ENCODE measurements at regions not wholly inside any gene's neighbourhood (a gene's known extent, or its start where the extent isn't known, plus 50 kb on each side); places are given as distances from the start of the nearest gene placed in this dataset.
"Not testable (repeated sequence)": the region's sequence is repeated elsewhere in the genome, so short reads cannot be mapped to it uniquely, and the experiment has no call there.

- no peak for DNase-seq (ENCODE audit: low read depth)
Observed at GRCh38 chr18:71362140-71362539, 1073.3 kb downstream of the SOCS6 start.

GRCh38 chr18:71355599-71355998, 1066.8 kb downstream of the SOCS6 start:
- not testable (repeated sequence) for DNase-seq (ENCODE audit: low read depth)

- no peak for DNase-seq (ENCODE audit: low read depth)
Observed at GRCh38 chr18:71352618-71353017, 1063.8 kb downstream of the SOCS6 start.

- DNase-seq (ENCODE audit: low read depth) = no peak
Observed at GRCh38 chr18:71336576-71337210, 1047.8 kb downstream of the SOCS6 start.

- DNase-seq (ENCODE audit: low read depth) = no peak
Observed at GRCh38 chr18:71329563-71329962, 1040.7 kb downstream of the SOCS6 start.

- DNase-seq (ENCODE audit: low read depth) = no peak
Observed at GRCh38 chr18:71329114-71329513, 1040.3 kb downstream of the SOCS6 start.

GRCh38 chr18:71327850-71328249, 1039.0 kb downstream of the SOCS6 start:
- no peak for DNase-seq (ENCODE audit: low read depth)

- no peak for DNase-seq (ENCODE audit: low read depth)
Observed at GRCh38 chr18:71327441-71327840, 1038.6 kb downstream of the SOCS6 start.

GRCh38 chr18:71326826-71327225, 1038.0 kb downstream of the SOCS6 start:
- no peak for DNase-seq (ENCODE audit: low read depth)

GRCh38 chr18:71324356-71324755, 1035.5 kb downstream of the SOCS6 start:
- DNase-seq (ENCODE audit: low read depth) = no peak

GRCh38 chr18:71322201-71322600, 1033.4 kb downstream of the SOCS6 start:
- no peak for DNase-seq (ENCODE audit: low read depth)

- DNase-seq (ENCODE audit: low read depth) = no peak
Observed at GRCh38 chr18:71321319-71321718, 1032.5 kb downstream of the SOCS6 start.

- no peak for DNase-seq (ENCODE audit: low read depth)
Observed at GRCh38 chr18:71304856-71305255, 1016.0 kb downstream of the SOCS6 start.

GRCh38 chr18:71303743-71304142, 1014.9 kb downstream of the SOCS6 start:
- not testable (repeated sequence) for DNase-seq (ENCODE audit: low read depth)

GRCh38 chr18:71301596-71301995, 1012.8 kb downstream of the SOCS6 start:
- DNase-seq (ENCODE audit: low read depth) = no peak

GRCh38 chr18:71294201-71294600, 1005.4 kb downstream of the SOCS6 start:
- not testable (repeated sequence) for DNase-seq (ENCODE audit: low read depth)

- no peak for DNase-seq (ENCODE audit: low read depth)
Observed at GRCh38 chr18:71293322-71293721, 1004.5 kb downstream of the SOCS6 start.

- DNase-seq (ENCODE audit: low read depth) = no peak
Observed at GRCh38 chr18:71287268-71287667, 998.4 kb downstream of the SOCS6 start.

- DNase-seq (ENCODE audit: low read depth) = no peak
Observed at GRCh38 chr18:71252351-71252865, 963.6 kb downstream of the SOCS6 start.

- DNase-seq (ENCODE audit: low read depth) = no peak
Observed at GRCh38 chr18:71250191-71250590, 961.3 kb downstream of the SOCS6 start.

- DNase-seq (ENCODE audit: low read depth) = no peak
Observed at GRCh38 chr18:71249791-71250190, 960.9 kb downstream of the SOCS6 start.

GRCh38 chr18:71242981-71243380, 954.1 kb downstream of the SOCS6 start:
- no peak for DNase-seq (ENCODE audit: low read depth)

GRCh38 chr18:71238974-71239624, 950.3 kb downstream of the SOCS6 start:
- DNase-seq (ENCODE audit: low read depth) = no peak

GRCh38 chr18:71237641-71238040, 948.8 kb downstream of the SOCS6 start:
- DNase-seq (ENCODE audit: low read depth) = no peak
